AG04449 (cell line): ENCODE measurements at regions not wholly inside any gene's neighbourhood (a gene's known extent, or its start where the extent isn't known, plus 50 kb on each side); places are given as distances from the start of the nearest gene placed in this dataset.

Source experiments
- CTCF ChIA-PET: fragments of 350-600 bp; formaldehyde crosslinking; extraction: SDS; loops from one replicate; lab custom pipeline; 2021; ENCODE audit warnings: antibody characterized with exemption; lab: Yijun Ruan, JAX
- POLR2A ChIA-PET: fragments of 400-600, 350-600 bp; formaldehyde crosslinking; extraction: SDS; loops from one replicate; lab custom pipeline; 2020; ENCODE audit warnings: antibody characterized with exemption, inconsistent platforms; lab: Yijun Ruan, JAX
- DNase-seq: peaks from one replicate; pipeline ENCODE4 v3.0.0-alpha.2; 2010; ENCODE audit warnings: low read depth, low spot score
- H3K4me3 ChIP-seq: 2 replicates; pipeline ENCODE4 v1.5.1; 2011; ENCODE audit warnings: low read depth, mild to moderate bottlenecking, control low read depth, low read length
- CTCF ChIP-seq: IDR thresholded peaks from one replicate; pipeline ENCODE4 v1.5.1; 2011; ENCODE audit warnings: mild to moderate bottlenecking, moderate library complexity, low read length, control low read depth, inconsistent platforms; ENCODE audit not compliant: insufficient read depth; ENCODE audit errors: missing control alignments

- H3K4me3 ChIP-seq, result no peak overlapping the region
- no peak for DNase-seq
- ChIA-PET CTCF (no interaction called here), POLR2A (no interaction called here)
- TF ChIP-seq CTCF, result no peak
Measured at GRCh38 chr3:5638550-5638949, 451.0 kb downstream of the EDEM1 start.

GRCh38 chr3:5644773-5645670, 457.5 kb downstream of the EDEM1 start:
- H3K4me3 ChIP-seq, result no peak overlapping the region
- ChIA-PET POLR2A (no interaction called here), CTCF (no interaction called here)
- TF ChIP-seq CTCF, result no peak
- DNase-seq, result no peak

- H3K4me3 ChIP-seq, result no peak overlapping the region
- DNase-seq, result no peak
- ChIA-PET POLR2A (no interaction called here), CTCF (no interaction called here)
- TF ChIP-seq CTCF, result no peak
Measured at GRCh38 chr3:5645692-5646410, 458.3 kb downstream of the EDEM1 start.

- no peak for TF ChIP-seq CTCF
- CTCF ChIA-PET, result no interaction called here
- POLR2A ChIA-PET, result no interaction called here
- DNase-seq, result no peak
- no peak overlapping the region for H3K4me3 ChIP-seq
Measured at GRCh38 chr3:5650303-5650702, 462.8 kb downstream of the EDEM1 start.

- no peak overlapping the region for H3K4me3 ChIP-seq
Measured at GRCh38 chr3:5651351-5651750, 463.8 kb downstream of the EDEM1 start.

More at GRCh38 chr3:5651351-5651750, 463.8 kb downstream of the EDEM1 start:
- TF ChIP-seq CTCF, result no peak
- POLR2A ChIA-PET, result no interaction called here
- DNase-seq, result no peak
- CTCF ChIA-PET, result no interaction called here
